Activated CD4-positive, alpha-beta T cell treated with anti-CD3 and anti-CD28 coated beads for 36 hours (primary cell): ENCODE measurements at regions not wholly inside any gene's neighbourhood (a gene's known extent, or its start where the extent isn't known, plus 50 kb on each side); places are given as distances from the start of the nearest gene placed in this dataset.
A peak's percentile ranks its signal among the peaks of the same experiment; 100 is the strongest.

Experiments used
- ATAC-seq: fragments of 200-7000 bp; cut with Tn5 transposase; one replicate; pipeline ENCODE4 v1.10.0; 2021; ENCODE audit warnings: mild to moderate bottlenecking, moderate library complexity
- CTCF ChIA-PET: fragments of 350-600 bp; sonication (Branson Sonifier 250); formaldehyde crosslinking; loops from one replicate; lab custom pipeline; 2021; ENCODE audit warnings: antibody characterized with exemption; lab: Charles Lee
- POLR2A ChIA-PET: fragments of 350-600 bp; sonication (Branson Sonifier 250); formaldehyde crosslinking; loops from one replicate; lab custom pipeline; 2021; ENCODE audit warnings: antibody characterized with exemption, inconsistent platforms; lab: Charles Lee
- DNase-seq: peaks from one replicate; pipeline ENCODE4 v3.0.0-alpha.2; 2020
- H3K27ac Mint-ChIP-seq: one replicate; pipeline ENCODE4 v1.8.0; 2021; ENCODE audit warnings: mixed read lengths
- H3K27me3 Mint-ChIP-seq: one replicate; pipeline ENCODE4 v1.8.0; 2021; ENCODE audit warnings: mixed read lengths
- H3K36me3 Mint-ChIP-seq: one replicate; pipeline ENCODE4 v1.8.0; 2021; ENCODE audit warnings: low read depth, mixed read lengths
- H3K4me1 Mint-ChIP-seq: one replicate; pipeline ENCODE4 v1.8.0; 2021; ENCODE audit warnings: mixed read lengths
- H3K4me3 Mint-ChIP-seq: one replicate; pipeline ENCODE4 v1.8.0; 2021; ENCODE audit warnings: mild to moderate bottlenecking, moderate library complexity, mixed read lengths
- H3K9me3 Mint-ChIP-seq: one replicate; pipeline ENCODE4 v1.8.0; 2021; ENCODE audit warnings: low read depth, mixed read lengths
- intact Hi-C, 2 experiments: fragments of 100-400 bp; cut with DNase I in 1 of 2; cut with micrococcal nuclease in 1 of 2; formaldehyde crosslinking; loops; one replicate each; pipeline versions ENCODE4 v1.14.2 to v1.15.1; 2022 to 2024; cut with DNase I, micrococcal nuclease

DNA sequence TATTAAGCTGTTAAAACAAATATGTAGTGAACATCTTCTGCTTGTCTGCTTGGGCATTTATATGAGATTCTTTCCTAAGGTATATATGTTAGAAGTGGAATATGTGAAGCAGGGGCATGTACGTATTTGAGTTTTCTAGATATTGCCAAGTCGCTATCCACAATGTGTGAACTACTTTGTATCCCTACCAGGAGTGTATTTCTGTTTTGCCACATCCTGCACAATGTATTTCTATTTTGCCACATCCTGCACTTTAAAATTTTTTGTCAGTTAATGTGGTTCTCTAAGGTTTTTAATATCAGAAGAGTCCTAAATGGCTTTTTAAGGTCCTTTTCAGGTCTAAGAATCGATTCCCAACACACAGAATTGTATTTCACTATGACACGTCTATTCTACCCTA is 141.7 kb upstream of the ATP5MC3 start:
- ATAC-seq = no peak
- peaks cover 11% of the 10 kb centered on the region for H3K27me3 Mint-ChIP-seq
- no peak overlapping the region for H3K4me3 Mint-ChIP-seq

DNA sequence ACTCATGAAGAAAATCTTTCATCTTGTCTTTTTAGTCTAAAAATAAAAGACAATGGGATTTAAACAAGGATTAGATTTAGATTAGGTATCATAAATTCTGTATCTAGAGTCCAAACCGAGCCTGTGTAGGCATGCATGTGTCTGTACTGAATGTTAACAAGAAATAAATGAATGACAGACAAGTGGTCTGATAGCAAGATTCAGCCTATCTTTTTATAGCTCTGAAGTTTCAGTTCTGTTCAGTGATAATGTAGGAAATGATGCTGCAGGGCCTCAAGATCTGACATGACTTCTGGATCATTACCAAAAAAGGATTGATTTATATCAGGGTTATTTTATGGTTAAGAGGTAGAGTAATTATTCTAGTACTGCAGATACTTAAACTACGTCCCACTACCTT is 137.0 kb upstream of the ATP5MC3 start:
- H3K4me1 Mint-ChIP-seq = no peaks in the 10 kb centered on the region
- POLR2A ChIA-PET = no interaction called here
- H3K27ac Mint-ChIP-seq = no peak overlapping the region
- no peaks in the 10 kb centered on the region for H3K36me3 Mint-ChIP-seq
- CTCF ChIA-PET = no interaction called here
- peaks cover 12% of the 10 kb centered on the region for H3K27me3 Mint-ChIP-seq
- H3K9me3 Mint-ChIP-seq = no peaks in the 10 kb centered on the region
- H3K4me3 Mint-ChIP-seq = no peak overlapping the region
- ATAC-seq = no peak
- no peak for DNase-seq
- intact Hi-C loops = no loop called here

More for the DNA sequence above, 141.7 kb upstream of the ATP5MC3 start:
- intact Hi-C loops = no loop called here
- POLR2A ChIA-PET = no interaction called here
- CTCF ChIA-PET = no interaction called here
- no peak for DNase-seq
- Mint-ChIP-seq H3K9me3 (peaks cover 14% of the 10 kb centered on the region), H3K36me3 (peaks cover 2% of the 10 kb centered on the region), H3K4me1 (no peaks in the 10 kb centered on the region), H3K27ac (no peak overlapping the region)

DNA sequence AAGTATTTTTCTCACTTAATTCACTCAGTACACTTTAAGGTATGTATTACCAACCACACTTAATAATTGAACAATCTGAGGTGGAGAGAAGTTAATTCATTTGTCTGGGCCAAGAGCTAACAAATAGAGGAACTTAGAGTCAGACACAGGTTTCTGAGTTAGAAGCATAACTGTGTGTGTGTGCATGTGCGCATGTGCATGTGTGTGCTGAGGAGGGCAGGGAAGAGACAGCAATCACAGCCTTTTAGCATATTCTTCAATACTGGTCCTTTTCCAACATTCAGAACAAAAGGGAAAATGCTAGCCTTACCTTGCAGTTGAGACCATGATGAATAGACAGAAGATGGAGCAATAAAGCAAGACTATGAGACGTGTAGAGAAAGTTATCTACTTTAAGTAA is 136.2 kb upstream of the ATP5MC3 start:
- H3K27ac Mint-ChIP-seq = no peak overlapping the region
- no peaks in the 10 kb centered on the region for H3K4me1 Mint-ChIP-seq
- POLR2A ChIA-PET = no interaction called here
- no peaks in the 10 kb centered on the region for H3K36me3 Mint-ChIP-seq
- ATAC-seq (no peak), DNase-seq (no peak)
- peaks cover 10% of the 10 kb centered on the region for H3K27me3 Mint-ChIP-seq
- CTCF ChIA-PET = no interaction called here
- H3K4me3 Mint-ChIP-seq = no peak overlapping the region
- intact Hi-C loops = no loop called here
- H3K9me3 Mint-ChIP-seq = no peaks in the 10 kb centered on the region

DNA sequence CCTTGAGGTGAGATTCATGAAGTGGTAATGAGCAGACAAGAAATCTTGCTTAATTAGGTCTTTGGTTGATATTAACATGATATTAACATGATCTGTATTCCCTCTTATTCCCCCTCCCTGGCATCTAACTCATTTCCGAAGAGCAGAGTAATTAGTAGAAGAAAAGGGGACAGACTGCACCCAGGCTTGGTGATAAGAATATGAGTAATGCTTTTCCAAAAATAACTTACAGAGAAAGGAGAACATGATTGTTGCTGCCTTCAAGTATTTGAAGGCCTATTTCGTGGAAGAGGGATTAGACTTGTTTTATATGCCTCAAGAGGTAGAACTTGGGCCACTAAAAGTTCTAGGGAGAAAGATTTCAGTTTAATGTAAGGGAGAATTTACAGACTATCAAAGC is 130.6 kb upstream of the ATP5MC3 start:
- CTCF ChIA-PET = no interaction called here
- intact Hi-C loops = no loop called here
- no peak overlapping the region for H3K27ac Mint-ChIP-seq
- no peaks in the 10 kb centered on the region for H3K36me3 Mint-ChIP-seq
- H3K4me1 Mint-ChIP-seq = no peaks in the 10 kb centered on the region
- POLR2A ChIA-PET = interaction anchor here (0.6 kb wide), 1 partner anchor 179 kb away, joined by 4 read pairs; no protein-coding TSS in a partner anchor
- H3K27me3 Mint-ChIP-seq = peaks cover 10% of the 10 kb centered on the region
- no peak for ATAC-seq
- no peak for DNase-seq
- H3K4me3 Mint-ChIP-seq = no peak overlapping the region
- no peaks in the 10 kb centered on the region for H3K9me3 Mint-ChIP-seq

DNA sequence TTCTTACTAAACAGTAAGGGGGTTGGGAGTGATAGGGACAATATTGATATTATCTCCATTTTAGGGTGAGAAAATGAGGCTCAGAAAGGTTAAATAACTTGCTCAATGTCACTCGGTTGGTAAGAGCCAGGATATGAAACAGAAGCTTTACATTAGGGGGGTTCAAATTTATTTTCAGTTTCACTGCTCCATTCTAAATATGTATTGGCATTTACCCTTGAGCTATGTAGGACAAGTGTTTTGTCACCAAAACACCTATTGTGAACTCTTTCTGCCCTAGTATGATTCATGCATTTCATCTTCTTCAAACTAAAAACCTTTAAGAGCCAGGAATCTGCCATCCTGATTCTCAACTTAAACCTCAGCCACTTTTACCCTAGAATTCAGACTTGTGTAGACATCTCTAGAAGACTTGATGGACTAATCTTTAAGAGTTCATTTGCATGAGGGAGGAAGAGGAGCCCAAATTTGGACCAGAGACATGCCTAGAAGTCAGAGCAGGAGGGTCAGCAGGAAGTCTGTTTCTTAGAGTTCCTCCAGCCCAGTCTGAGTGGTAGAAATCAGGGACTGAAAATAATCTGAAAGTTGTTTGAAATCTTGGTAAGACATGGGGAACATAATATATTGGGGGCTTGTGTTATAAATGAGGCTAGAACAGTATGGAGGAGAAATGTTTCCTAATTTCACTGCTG is 129.4 kb upstream of the ATP5MC3 start:
- ChIA-PET POLR2A (no interaction called here), CTCF (no interaction called here)
- no peaks in the 10 kb centered on the region for H3K9me3 Mint-ChIP-seq

DNA sequence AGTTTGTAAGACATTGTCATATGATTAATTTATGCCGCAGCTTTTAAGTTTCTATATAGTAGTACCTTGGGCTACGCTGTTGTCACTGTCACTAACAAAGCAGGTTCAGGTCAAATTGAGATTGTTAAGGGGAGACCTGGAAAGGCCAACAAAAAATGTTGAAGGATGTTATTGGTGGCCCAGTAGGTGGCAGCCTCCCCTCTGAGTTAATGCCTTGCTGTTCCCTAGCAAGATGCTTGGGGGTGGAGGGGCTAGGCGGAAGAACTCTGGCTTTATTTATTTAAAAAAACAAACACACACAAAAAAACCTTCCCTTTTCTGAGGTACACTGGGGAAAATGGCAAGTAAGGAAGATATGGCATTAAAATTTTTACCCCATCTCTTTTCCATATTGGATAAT is 128.3 kb upstream of the ATP5MC3 start:
- intact Hi-C loops = loop anchor here in 1 of 2 experiments (5.0 kb wide), 1 partner anchor 788 kb away; the partner anchor contains the start of gene HOXD12
- DNase-seq (peak; percentile 39), ATAC-seq (no peak)
- no peaks in the 10 kb centered on the region for H3K36me3 Mint-ChIP-seq
- ChIA-PET CTCF (interaction anchor here (1.0 kb wide), 1 partner anchor 8 kb away, joined by 3 read pairs; no protein-coding TSS in a partner anchor), POLR2A (no interaction called here)
- H3K27ac Mint-ChIP-seq = no peak overlapping the region
- no peak overlapping the region for H3K4me3 Mint-ChIP-seq
- no peaks in the 10 kb centered on the region for H3K4me1 Mint-ChIP-seq
- H3K9me3 Mint-ChIP-seq = no peaks in the 10 kb centered on the region
- peaks cover 12% of the 10 kb centered on the region for H3K27me3 Mint-ChIP-seq

More for the DNA sequence above, 129.4 kb upstream of the ATP5MC3 start:
- peaks cover 10% of the 10 kb centered on the region for H3K27me3 Mint-ChIP-seq
- DNase-seq (no peak), ATAC-seq (no peak)
- intact Hi-C loops = no loop called here
- H3K4me3 Mint-ChIP-seq = no peak overlapping the region
- H3K27ac Mint-ChIP-seq = no peak overlapping the region
- no peaks in the 10 kb centered on the region for H3K4me1 Mint-ChIP-seq
- no peaks in the 10 kb centered on the region for H3K36me3 Mint-ChIP-seq

DNA sequence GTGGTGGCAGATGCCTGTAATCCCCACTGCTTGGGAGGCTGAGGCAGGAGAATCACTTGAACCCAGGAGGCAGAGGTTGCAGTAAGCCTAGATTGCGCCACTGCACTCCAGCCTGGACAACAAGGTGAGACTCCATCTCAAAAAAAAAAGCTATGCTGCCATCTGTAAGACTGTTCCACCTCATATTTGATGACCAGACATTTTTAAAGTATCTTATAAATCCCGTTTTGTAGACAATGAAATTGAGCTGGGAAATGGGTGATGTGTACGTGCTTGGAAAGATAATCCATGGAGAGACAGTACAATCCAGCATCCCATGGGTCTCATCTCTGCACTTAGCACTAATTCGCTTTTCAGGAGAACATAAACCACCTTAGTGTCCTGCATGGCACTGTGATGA is 126.5 kb upstream of the ATP5MC3 start:
- CTCF ChIA-PET = interaction anchor here (1.0 to 1.5 kb wide), 2 partner anchors 20 to 55 kb away, joined by 3 to 5 read pairs; no protein-coding TSS in a partner anchor
- peaks cover 15% of the 10 kb centered on the region for H3K27me3 Mint-ChIP-seq
- POLR2A ChIA-PET = no interaction called here
- H3K36me3 Mint-ChIP-seq = no peaks in the 10 kb centered on the region
- no peaks in the 10 kb centered on the region for H3K4me1 Mint-ChIP-seq
- H3K27ac Mint-ChIP-seq = no peak overlapping the region
- DNase-seq (no peak), ATAC-seq (no peak)
- intact Hi-C loops = loop anchor here in 1 of 2 experiments (5.0 kb wide), 1 partner anchor 789 kb away; the partner anchor contains the start of gene HOXD12
- no peaks in the 10 kb centered on the region for H3K9me3 Mint-ChIP-seq
- no peak overlapping the region for H3K4me3 Mint-ChIP-seq

DNA sequence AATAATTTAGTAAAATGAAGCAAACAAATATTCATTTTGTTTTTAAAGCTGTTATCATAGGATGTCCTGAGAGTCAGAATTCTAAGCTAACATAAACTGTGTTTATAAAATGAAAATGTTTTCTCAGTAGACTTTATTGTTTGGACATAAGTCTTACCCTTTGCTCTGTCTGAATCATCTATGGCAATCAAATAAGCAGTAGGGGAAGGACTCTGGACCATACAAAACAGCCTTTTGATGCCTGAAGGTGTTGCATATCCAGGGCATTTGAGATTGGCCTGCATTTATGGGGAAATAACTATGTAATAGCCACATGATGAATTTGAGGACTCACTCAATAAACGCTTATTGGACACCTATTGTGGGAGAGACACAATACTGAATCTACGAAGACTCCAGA is 123.0 kb upstream of the ATP5MC3 start:
- ATAC-seq (no peak), DNase-seq (no peak)
- no peaks in the 10 kb centered on the region for H3K36me3 Mint-ChIP-seq
- POLR2A ChIA-PET = no interaction called here
- peaks cover 21% of the 10 kb centered on the region for H3K27me3 Mint-ChIP-seq
- H3K27ac Mint-ChIP-seq = no peak overlapping the region
- CTCF ChIA-PET = no interaction called here
- no peak overlapping the region for H3K4me3 Mint-ChIP-seq
- H3K9me3 Mint-ChIP-seq = no peaks in the 10 kb centered on the region
- no peaks in the 10 kb centered on the region for H3K4me1 Mint-ChIP-seq
- intact Hi-C loops = no loop called here

DNA sequence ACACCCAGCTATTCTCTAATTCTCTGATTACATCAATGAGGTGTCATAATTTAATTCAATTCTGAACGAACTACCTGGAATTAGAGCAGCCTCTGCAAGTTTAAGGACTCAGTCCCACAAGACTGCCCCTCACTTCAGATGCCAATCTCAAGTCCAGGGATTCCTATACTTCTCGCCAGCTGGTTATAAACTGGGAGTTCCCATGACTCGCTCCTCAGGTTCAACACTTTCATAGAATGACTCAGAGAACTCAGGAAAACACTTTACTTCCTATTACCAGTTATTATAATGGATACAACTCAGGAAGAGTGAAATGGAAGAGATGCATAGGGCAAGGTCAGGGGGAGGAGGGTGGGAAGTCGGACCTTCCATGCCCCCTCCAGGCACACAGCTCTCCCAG is 112.3 kb upstream of the ATP5MC3 start:
- Mint-ChIP-seq H3K36me3 (no peaks in the 10 kb centered on the region), H3K9me3 (no peaks in the 10 kb centered on the region), H3K27ac (no peak overlapping the region), H3K4me1 (no peaks in the 10 kb centered on the region), H3K4me3 (no peak overlapping the region), H3K27me3 (peaks cover 43% of the 10 kb centered on the region)
- intact Hi-C loops = no loop called here
- ATAC-seq (no peak), DNase-seq (no peak)
- ChIA-PET POLR2A (no interaction called here), CTCF (interaction anchor here (0.6 to 1.8 kb wide), 3 partner anchors 10 to 802 kb away, joined by 3 to 5 read pairs (median 3); no protein-coding TSS in a partner anchor)

DNA sequence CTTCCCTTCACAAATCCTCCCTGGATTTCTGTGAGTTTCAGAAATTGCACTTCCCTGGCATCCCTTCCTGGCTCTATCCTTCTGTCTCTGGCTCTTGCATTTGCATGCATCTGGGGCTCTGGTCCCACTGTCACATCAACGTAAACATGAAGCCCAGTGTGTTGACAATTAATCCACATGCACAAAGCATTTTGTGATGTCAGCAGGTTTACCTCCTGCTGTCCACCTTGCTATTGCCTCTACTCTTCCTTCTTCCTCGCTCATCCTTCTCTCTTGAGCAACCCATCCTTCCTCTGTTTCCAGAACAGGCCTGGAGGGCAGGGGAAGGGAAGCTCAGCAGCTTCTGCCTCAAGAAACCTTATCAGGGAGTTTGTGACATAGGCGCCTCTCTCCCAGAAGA is 111.7 kb upstream of the ATP5MC3 start:
- CTCF ChIA-PET = interaction anchor here (1.2 to 1.8 kb wide), 2 partner anchors 9 to 42 kb away, joined by 3 to 5 read pairs; no protein-coding TSS in a partner anchor

DNA sequence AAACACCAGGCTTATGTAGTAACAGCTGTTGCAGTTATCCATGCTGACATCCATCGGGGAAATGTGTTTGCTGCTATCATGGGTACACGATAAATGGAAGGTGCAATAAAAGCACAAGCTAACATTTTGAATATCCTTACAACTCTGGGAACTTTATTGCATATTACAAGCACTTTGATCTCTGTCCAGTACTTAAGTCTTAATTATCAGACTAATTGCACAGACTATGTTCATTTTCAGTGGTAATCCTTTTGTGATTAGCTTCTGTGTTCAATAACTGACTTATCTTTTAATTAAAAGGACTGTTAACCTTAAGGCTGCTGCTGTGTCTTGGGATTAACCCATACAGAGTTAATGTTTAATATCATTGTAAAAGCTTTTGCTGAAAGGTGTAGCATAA is 101.4 kb upstream of the ATP5MC3 start:
- ChIA-PET POLR2A (interaction anchor here (1.9 kb wide), 1 partner anchor 79 kb away, joined by 5 read pairs; no protein-coding TSS in a partner anchor), CTCF (interaction anchor here (0.5 to 7.3 kb wide), 11 partner anchors 12 to 820 kb away, joined by 3 to 62 read pairs (median 4); no protein-coding TSS in a partner anchor)
- H3K27me3 Mint-ChIP-seq = peaks cover 2% of the 10 kb centered on the region
- H3K4me3 Mint-ChIP-seq = no peak overlapping the region
- H3K9me3 Mint-ChIP-seq = no peaks in the 10 kb centered on the region
- peaks cover 4% of the 10 kb centered on the region for H3K4me1 Mint-ChIP-seq
- intact Hi-C loops = loop anchor here (1.0 to 5.0 kb wide), 5 partner anchors 32 to 581 kb away; no protein-coding TSS in a partner anchor
- no peak overlapping the region for H3K27ac Mint-ChIP-seq
- no peak for DNase-seq
- no peak for ATAC-seq
- H3K36me3 Mint-ChIP-seq = no peaks in the 10 kb centered on the region

More for the DNA sequence above, 111.7 kb upstream of the ATP5MC3 start:
- intact Hi-C loops = no loop called here
- Mint-ChIP-seq H3K27ac (no peak overlapping the region), H3K9me3 (no peaks in the 10 kb centered on the region), H3K27me3 (peaks cover 42% of the 10 kb centered on the region), H3K4me3 (no peak overlapping the region), H3K36me3 (no peaks in the 10 kb centered on the region), H3K4me1 (no peaks in the 10 kb centered on the region)
- no peak for ATAC-seq
- POLR2A ChIA-PET = no interaction called here
- no peak for DNase-seq

DNA sequence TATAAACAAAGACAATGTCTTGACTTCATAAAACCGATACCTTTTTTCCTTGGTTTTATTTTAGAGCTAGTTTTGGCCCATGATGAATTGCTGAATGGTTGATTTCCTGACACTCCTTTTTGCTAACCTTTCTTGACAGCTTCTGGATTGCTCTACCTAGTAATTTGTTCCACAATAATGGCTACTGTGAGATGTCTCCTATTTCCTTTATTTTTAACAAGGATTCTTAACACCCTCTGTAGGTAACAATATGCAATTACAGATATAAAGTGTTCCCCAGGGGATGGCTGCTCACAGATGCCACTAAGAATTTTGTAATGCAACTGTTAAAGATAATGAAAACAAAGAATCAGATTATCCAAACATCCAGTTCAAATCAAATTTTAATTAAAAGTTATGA is 100.8 kb upstream of the ATP5MC3 start:
- Mint-ChIP-seq H3K4me3 (no peak overlapping the region), H3K36me3 (no peaks in the 10 kb centered on the region), H3K27me3 (peaks cover 2% of the 10 kb centered on the region), H3K4me1 (peaks cover 4% of the 10 kb centered on the region), H3K9me3 (no peaks in the 10 kb centered on the region), H3K27ac (no peak overlapping the region)
- POLR2A ChIA-PET = interaction anchor here (1.9 kb wide), 1 partner anchor 79 kb away, joined by 5 read pairs; no protein-coding TSS in a partner anchor
- ATAC-seq (peak; percentile 91), DNase-seq (no peak)
- intact Hi-C loops = loop anchor here (1.0 to 5.0 kb wide), 5 partner anchors 31 to 580 kb away; no protein-coding TSS in a partner anchor
- CTCF ChIA-PET = interaction anchor here (0.6 to 7.3 kb wide), 15 partner anchors 9 to 289 kb away, joined by 3 to 62 read pairs (median 4); no protein-coding TSS in a partner anchor
